GM10266 (cell line): ENCODE measurements at regions not wholly inside any gene's neighbourhood (a gene's known extent, or its start where the extent isn't known, plus 50 kb on each side); places are given as distances from the start of the nearest gene placed in this dataset.
"Not testable (repeated sequence)": the region's sequence is repeated elsewhere in the genome, so short reads cannot be mapped to it uniquely, and the experiment has no call there.

Experiments
- DNase-seq: peaks from one replicate; pipeline ENCODE4 v3.0.0; 2012; ENCODE audit errors: extremely low spot score
- TF ChIP-seq, protein P1 (sequence below): IDR thresholded peaks from 2 replicates; pipeline ENCODE4 v1.5.1; 2012; ENCODE audit warnings: mild to moderate bottlenecking, low read depth; ENCODE audit not compliant: control insufficient read depth, insufficient read depth; ENCODE audit errors: missing control alignments

DNA sequence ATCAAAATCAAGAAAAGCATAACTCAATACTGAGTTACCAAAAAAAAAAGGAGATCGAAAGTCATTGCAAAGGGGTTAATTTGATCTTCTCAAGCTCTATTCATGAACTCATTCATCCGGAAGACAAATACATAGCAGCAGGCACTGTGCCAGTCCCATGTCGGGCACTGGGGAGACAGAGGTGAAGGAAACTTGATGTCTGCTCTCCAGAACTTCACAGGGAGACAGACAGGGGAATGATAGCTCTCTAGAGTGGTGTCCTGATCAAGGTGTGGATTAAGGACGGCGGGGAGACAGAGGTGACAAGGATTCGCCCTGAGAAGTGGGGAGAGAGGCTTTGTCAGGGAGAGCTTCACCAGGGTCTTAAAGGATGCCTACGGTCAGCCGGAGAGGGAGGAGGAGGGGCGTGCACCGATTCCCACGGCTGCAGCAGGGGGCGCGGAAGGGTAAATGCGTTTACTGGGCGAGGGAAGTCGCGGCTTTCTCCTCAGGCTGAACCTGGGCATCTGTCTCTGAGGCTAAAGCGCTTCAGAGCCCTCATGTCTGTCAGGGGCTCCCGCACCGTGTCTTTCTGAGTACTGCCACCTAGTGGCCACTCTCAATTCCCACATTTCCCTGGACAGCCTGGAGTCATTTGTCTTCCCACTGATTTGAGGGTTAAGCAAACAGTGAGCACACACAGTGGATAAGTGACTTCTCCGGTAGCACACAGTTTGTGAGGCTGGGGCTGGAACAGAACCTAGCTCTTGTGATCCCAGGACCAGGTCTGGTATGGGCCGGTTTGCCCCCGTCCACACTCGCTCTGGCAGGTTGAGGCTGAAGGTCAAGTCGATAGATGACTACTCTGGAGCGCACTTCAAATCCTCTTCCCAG is 152.8 kb downstream of the TENT5C start:
- peak; percentile 66 for DNase-seq
- TF ChIP-seq, protein P1, sequence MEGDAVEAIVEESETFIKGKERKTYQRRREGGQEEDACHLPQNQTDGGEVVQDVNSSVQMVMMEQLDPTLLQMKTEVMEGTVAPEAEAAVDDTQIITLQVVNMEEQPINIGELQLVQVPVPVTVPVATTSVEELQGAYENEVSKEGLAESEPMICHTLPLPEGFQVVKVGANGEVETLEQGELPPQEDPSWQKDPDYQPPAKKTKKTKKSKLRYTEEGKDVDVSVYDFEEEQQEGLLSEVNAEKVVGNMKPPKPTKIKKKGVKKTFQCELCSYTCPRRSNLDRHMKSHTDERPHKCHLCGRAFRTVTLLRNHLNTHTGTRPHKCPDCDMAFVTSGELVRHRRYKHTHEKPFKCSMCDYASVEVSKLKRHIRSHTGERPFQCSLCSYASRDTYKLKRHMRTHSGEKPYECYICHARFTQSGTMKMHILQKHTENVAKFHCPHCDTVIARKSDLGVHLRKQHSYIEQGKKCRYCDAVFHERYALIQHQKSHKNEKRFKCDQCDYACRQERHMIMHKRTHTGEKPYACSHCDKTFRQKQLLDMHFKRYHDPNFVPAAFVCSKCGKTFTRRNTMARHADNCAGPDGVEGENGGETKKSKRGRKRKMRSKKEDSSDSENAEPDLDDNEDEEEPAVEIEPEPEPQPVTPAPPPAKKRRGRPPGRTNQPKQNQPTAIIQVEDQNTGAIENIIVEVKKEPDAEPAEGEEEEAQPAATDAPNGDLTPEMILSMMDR = peak; percentile 84

DNA sequence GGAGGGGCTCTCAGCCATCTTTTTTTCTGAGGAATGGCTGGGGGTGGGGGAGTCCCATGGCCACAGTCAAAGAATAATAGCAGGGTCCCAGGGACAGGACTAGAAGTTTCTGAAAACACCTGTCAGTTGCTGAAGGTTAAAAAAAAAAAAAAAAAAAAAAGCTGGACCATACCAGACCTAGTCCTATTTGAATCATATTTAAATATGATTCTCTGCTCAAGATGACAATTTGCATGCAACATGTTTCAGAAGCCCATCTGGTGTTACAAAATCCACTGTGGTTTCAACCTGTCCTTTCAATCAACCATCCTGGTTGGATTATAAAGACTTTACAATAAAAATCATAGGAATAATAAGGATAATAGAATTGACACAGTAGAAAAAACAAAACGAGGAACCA is 153.7 kb downstream of the TENT5C start:
- no peak for DNase-seq
- TF ChIP-seq, protein P1 = no peak

- DNase-seq = no peak
- TF ChIP-seq, protein P1 = no peak
These were observed 154.2 kb downstream of the TENT5C start for GRCh38 chr1:117760069-117760468.

GRCh38 chr1:117760485-117760884 is 154.6 kb downstream of the TENT5C start:
- TF ChIP-seq, protein P1 = no peak
- no peak for DNase-seq

DNA sequence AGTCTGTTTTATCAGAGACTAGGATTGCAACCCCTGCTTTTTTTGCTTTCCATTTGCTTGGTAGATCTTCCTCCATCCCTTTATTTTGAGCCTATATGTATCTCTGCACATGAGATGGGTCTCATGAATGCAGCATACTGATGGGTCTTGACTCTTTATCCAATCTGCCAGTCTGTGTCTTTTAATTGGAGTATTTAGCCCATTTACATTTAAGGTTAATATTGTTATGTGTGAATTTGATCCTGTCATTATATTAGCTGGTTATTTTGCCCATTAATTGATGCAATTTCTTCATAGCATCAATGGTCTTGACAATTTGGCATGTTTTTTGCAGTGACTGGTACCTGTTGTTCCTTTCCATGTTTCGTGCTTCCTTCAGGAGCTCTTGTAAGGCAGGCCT is 161.7 kb downstream of the GDAP2 start:
- DNase-seq = not testable (repeated sequence)

GRCh38 chr1:117770981-117771531 is 158.4 kb downstream of the GDAP2 start:
- DNase-seq = no peak
- TF ChIP-seq, protein P1 = no peak

GRCh38 chr1:117779364-117779763 is 150.1 kb downstream of the GDAP2 start:
- TF ChIP-seq, protein P1 = no peak
- DNase-seq = no peak
